Lower leg skin (tissue), 3 donors: ENCODE measurements at regions not wholly inside any gene's neighbourhood (a gene's known extent, or its start where the extent isn't known, plus 50 kb on each side); places are given as distances from the start of the nearest gene placed in this dataset.

ENCODE experiments used
- POLR2A ChIP-seq, 2 donors: fragments of 450-650 bp; IDR thresholded peaks; one replicate each; pipeline ENCODE4 v1.6.1; 2016 to 2017; ENCODE audit warnings: antibody characterized with exemption in 2 of 2, mild to moderate bottlenecking in 1 of 2, moderate library complexity in 1 of 2
- TF ChIP-seq, protein P1 (sequence below), 3 donors: fragments of 450-650 bp; IDR thresholded peaks; one replicate each; pipeline ENCODE4 v1.5.1; 2016; ENCODE audit warnings: antibody characterized with exemption in 3 of 3, mild to moderate bottlenecking in 3 of 3, moderate library complexity in 2 of 3

DNA sequence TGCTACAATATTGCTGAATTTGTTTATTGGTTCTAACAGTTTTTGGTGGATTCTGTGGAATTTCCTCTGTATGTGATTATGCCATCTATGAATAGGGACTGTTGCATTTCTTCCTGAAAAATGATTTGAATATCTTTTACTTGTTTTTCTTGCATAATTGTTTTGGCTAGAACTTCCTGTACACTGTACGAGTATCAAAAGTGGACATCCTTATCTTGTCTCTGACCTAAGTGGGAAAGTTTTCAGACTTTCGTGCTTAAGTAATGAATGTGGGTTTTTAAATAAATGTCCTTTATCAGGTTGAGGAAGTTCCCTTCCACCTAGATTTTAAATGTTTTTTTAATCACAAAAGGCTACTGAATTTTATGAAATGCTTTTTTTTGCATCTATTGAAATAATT, 203.8 kb upstream of the ATP10A start:
- TF ChIP-seq, protein P1, sequence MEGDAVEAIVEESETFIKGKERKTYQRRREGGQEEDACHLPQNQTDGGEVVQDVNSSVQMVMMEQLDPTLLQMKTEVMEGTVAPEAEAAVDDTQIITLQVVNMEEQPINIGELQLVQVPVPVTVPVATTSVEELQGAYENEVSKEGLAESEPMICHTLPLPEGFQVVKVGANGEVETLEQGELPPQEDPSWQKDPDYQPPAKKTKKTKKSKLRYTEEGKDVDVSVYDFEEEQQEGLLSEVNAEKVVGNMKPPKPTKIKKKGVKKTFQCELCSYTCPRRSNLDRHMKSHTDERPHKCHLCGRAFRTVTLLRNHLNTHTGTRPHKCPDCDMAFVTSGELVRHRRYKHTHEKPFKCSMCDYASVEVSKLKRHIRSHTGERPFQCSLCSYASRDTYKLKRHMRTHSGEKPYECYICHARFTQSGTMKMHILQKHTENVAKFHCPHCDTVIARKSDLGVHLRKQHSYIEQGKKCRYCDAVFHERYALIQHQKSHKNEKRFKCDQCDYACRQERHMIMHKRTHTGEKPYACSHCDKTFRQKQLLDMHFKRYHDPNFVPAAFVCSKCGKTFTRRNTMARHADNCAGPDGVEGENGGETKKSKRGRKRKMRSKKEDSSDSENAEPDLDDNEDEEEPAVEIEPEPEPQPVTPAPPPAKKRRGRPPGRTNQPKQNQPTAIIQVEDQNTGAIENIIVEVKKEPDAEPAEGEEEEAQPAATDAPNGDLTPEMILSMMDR (IDR thresholded peaks at IDR 0.05) = no peak
- TF ChIP-seq POLR2A (IDR thresholded peaks at IDR 0.05) = no peak
